GM12875 (cell line): ENCODE measurements at regions not wholly inside any gene's neighbourhood (a gene's known extent, or its start where the extent isn't known, plus 50 kb on each side); places are given as distances from the start of the nearest gene placed in this dataset.

Experiments
- H3K4me3 ChIP-seq: one replicate; pipeline ENCODE4 v1.5.1; 2011; ENCODE audit warnings: low read depth, low read length, control low read depth
- CTCF ChIP-seq: IDR thresholded peaks from 2 replicates; pipeline ENCODE4 v1.5.1; 2011; ENCODE audit warnings: low read depth, mild to moderate bottlenecking, control low read depth, inconsistent platforms, low read length, moderate library complexity, borderline replicate concordance; ENCODE audit not compliant: insufficient read depth

- TF ChIP-seq CTCF: no peak
These were observed 141.7 kb upstream of the GRIA4 start for GRCh38 chr11:105468154-105468553.

GRCh38 chr11:105466582-105467228 lies 143.2 kb upstream of the GRIA4 start:
- TF ChIP-seq CTCF: no peak
- H3K4me3 ChIP-seq: no peak overlapping the region

More at GRCh38 chr11:105468154-105468553, 141.7 kb upstream of the GRIA4 start:
- H3K4me3 ChIP-seq: no peak overlapping the region

GRCh38 chr11:105458071-105458470 lies 151.8 kb upstream of the GRIA4 start:
- TF ChIP-seq CTCF: no peak
- no peak overlapping the region for H3K4me3 ChIP-seq

- H3K4me3 ChIP-seq: no peak overlapping the region
- TF ChIP-seq CTCF: peak; percentile 38; the same call in 1 of the 2 replicates
These were observed 152.9 kb upstream of the GRIA4 start for GRCh38 chr11:105456950-105457349.

GRCh38 chr11:105449100-105449734 lies 160.7 kb upstream of the GRIA4 start:
- H3K4me3 ChIP-seq: no peak overlapping the region
- TF ChIP-seq CTCF: no peak

GRCh38 chr11:105448703-105449079 lies 161.2 kb upstream of the GRIA4 start:
- no peak for TF ChIP-seq CTCF
- H3K4me3 ChIP-seq: no peak overlapping the region

GRCh38 chr11:105447936-105448702 lies 161.8 kb upstream of the GRIA4 start:
- no peak overlapping the region for H3K4me3 ChIP-seq
- no peak for TF ChIP-seq CTCF
